ENCODE measurements at regions not wholly inside any gene's neighbourhood (a gene's known extent, or its start where the extent isn't known, plus 50 kb on each side); places are given as distances from the start of the nearest gene placed in this dataset.

GRCh38 chr15:95287720-95288103 is 1042.8 kb upstream of the NR2F2 start:
- TF ChIP-seq REST (IDR thresholded peaks at IDR 0.05; ENCODE audit: insufficient read depth in 1 of 2, low read depth in 2 of 2, low read length in 2 of 2) = no peak
- no peak for TF ChIP-seq POLR2AphosphoS5 (IDR thresholded peaks at IDR 0.05; ENCODE audit: low read depth, low read length)
- no peak for TF ChIP-seq SIN3A (IDR thresholded peaks at IDR 0.05; ENCODE audit: borderline replicate concordance, insufficient read depth, low read length)
- no peak for TF ChIP-seq TAF1 (IDR thresholded peaks at IDR 0.05; ENCODE audit: borderline replicate concordance, insufficient read depth, low read length)

All from PFSK-1 (cell line).